ENCODE measurements at regions not wholly inside any gene's neighbourhood (a gene's known extent, or its start where the extent isn't known, plus 50 kb on each side); places are given as distances from the start of the nearest gene placed in this dataset.

- no peaks in the 10 kb centered on the region for H3K79me2 ChIP-seq (ENCODE audit: control insufficient read depth, insufficient read depth, low read length)
- H3K27me3 ChIP-seq (ENCODE audit: control insufficient read depth, insufficient read depth, low read length): no peaks in the 10 kb centered on the region
- no peak for TF ChIP-seq CTCF (conservative IDR thresholded peaks at IDR 0.05 in 1 of 2, IDR thresholded peaks at IDR 0.05 in 1 of 2; ENCODE audit: low read depth in 1 of 2, low read length in 2 of 2)
- no peak for TF ChIP-seq EZH2 (IDR thresholded peaks at IDR 0.05; ENCODE audit: low read length, missing control alignments)
These were observed 492.4 kb upstream of the LRATD1 start for GRCh38 chr2:14140009-14140550.

GRCh38 chr2:14143435-14143834 lies 489.1 kb upstream of the LRATD1 start:
- no peaks in the 10 kb centered on the region for H3K9me3 ChIP-seq (ENCODE audit: control insufficient read depth, insufficient read depth, low read depth, low read length)
- H2AFZ ChIP-seq (ENCODE audit: low read length): no peak overlapping the region
- no peaks in the 10 kb centered on the region for H3K36me3 ChIP-seq (ENCODE audit: control insufficient read depth, insufficient read depth, low read length)
- no peak overlapping the region for H3K27ac ChIP-seq (ENCODE audit: insufficient read depth, low read length)
- TF ChIP-seq CTCF (conservative IDR thresholded peaks at IDR 0.05 in 1 of 2, IDR thresholded peaks at IDR 0.05 in 1 of 2; ENCODE audit: low read depth in 1 of 2, low read length in 2 of 2): no peak
- TF ChIP-seq EZH2 (IDR thresholded peaks at IDR 0.05; ENCODE audit: low read length, missing control alignments): no peak
- no peaks in the 10 kb centered on the region for H4K20me1 ChIP-seq (ENCODE audit: control insufficient read depth, extremely low read depth, insufficient read depth, low read length)
- no peak for DNase-seq (ENCODE audit: low read depth in 2 of 2)
- H3K4me2 ChIP-seq (ENCODE audit: extremely low read depth, insufficient read depth, low read length): no peak overlapping the region
- H3K79me2 ChIP-seq (ENCODE audit: control insufficient read depth, insufficient read depth, low read length): no peaks in the 10 kb centered on the region
- no peak overlapping the region for H3K4me3 ChIP-seq (replicated peaks in 1 of 4; ENCODE audit: control extremely low read depth in 1 of 4, insufficient read depth in 1 of 4, low read depth in 3 of 4, low read length in 4 of 4)
- no peaks in the 10 kb centered on the region for H3K4me1 ChIP-seq (ENCODE audit: control insufficient read depth, extremely low read depth, insufficient read depth, low read length)
- no peaks in the 10 kb centered on the region for H3K27me3 ChIP-seq (ENCODE audit: control insufficient read depth, insufficient read depth, low read length)
- H3K9ac ChIP-seq (ENCODE audit: insufficient read depth, low read length): no peak overlapping the region

More at GRCh38 chr2:14140009-14140550, 492.4 kb upstream of the LRATD1 start:
- no peak overlapping the region for H3K27ac ChIP-seq (ENCODE audit: insufficient read depth, low read length)
- DNase-seq (ENCODE audit: low read depth in 2 of 2): no peak
- H2AFZ ChIP-seq (ENCODE audit: low read length): no peak overlapping the region
- H3K9me3 ChIP-seq (ENCODE audit: control insufficient read depth, insufficient read depth, low read depth, low read length): no peaks in the 10 kb centered on the region
- H3K36me3 ChIP-seq (ENCODE audit: control insufficient read depth, insufficient read depth, low read length): no peaks in the 10 kb centered on the region
- no peaks in the 10 kb centered on the region for H4K20me1 ChIP-seq (ENCODE audit: control insufficient read depth, extremely low read depth, insufficient read depth, low read length)
- H3K4me3 ChIP-seq (replicated peaks in 1 of 4; ENCODE audit: control extremely low read depth in 1 of 4, insufficient read depth in 1 of 4, low read depth in 3 of 4, low read length in 4 of 4): no peak overlapping the region
- no peaks in the 10 kb centered on the region for H3K4me1 ChIP-seq (ENCODE audit: control insufficient read depth, extremely low read depth, insufficient read depth, low read length)
- H3K9ac ChIP-seq (ENCODE audit: insufficient read depth, low read length): no peak overlapping the region
- H3K4me2 ChIP-seq (ENCODE audit: extremely low read depth, insufficient read depth, low read length): no peak overlapping the region

GRCh38 chr2:14148216-14148615 lies 484.3 kb upstream of the LRATD1 start:
- Histone ChIP-seq H3K4me3 (replicated peaks in 1 of 4; ENCODE audit: control extremely low read depth in 1 of 4, insufficient read depth in 1 of 4, low read depth in 3 of 4, low read length in 4 of 4) (no peak overlapping the region), H3K4me1 (ENCODE audit: control insufficient read depth, extremely low read depth, insufficient read depth, low read length) (no peaks in the 10 kb centered on the region), H4K20me1 (ENCODE audit: control insufficient read depth, extremely low read depth, insufficient read depth, low read length) (no peaks in the 10 kb centered on the region), H3K79me2 (ENCODE audit: control insufficient read depth, insufficient read depth, low read length) (no peaks in the 10 kb centered on the region), H3K4me2 (ENCODE audit: extremely low read depth, insufficient read depth, low read length) (no peak overlapping the region), H3K27me3 (ENCODE audit: control insufficient read depth, insufficient read depth, low read length) (no peaks in the 10 kb centered on the region), H3K9me3 (ENCODE audit: control insufficient read depth, insufficient read depth, low read depth, low read length) (no peaks in the 10 kb centered on the region), H2AFZ (ENCODE audit: low read length) (no peak overlapping the region), H3K36me3 (ENCODE audit: control insufficient read depth, insufficient read depth, low read length) (no peaks in the 10 kb centered on the region), H3K9ac (ENCODE audit: insufficient read depth, low read length) (no peak overlapping the region), H3K27ac (ENCODE audit: insufficient read depth, low read length) (no peak overlapping the region)
- no peak for TF ChIP-seq EZH2 (IDR thresholded peaks at IDR 0.05; ENCODE audit: low read length, missing control alignments)
- TF ChIP-seq CTCF (conservative IDR thresholded peaks at IDR 0.05 in 1 of 2, IDR thresholded peaks at IDR 0.05 in 1 of 2; ENCODE audit: low read depth in 1 of 2, low read length in 2 of 2): no peak
- peak in 1 of 2 donors; percentile 81 for DNase-seq (ENCODE audit: low read depth in 2 of 2)
